RWPE1 (cell line): ENCODE measurements at regions not wholly inside any gene's neighbourhood (a gene's known extent, or its start where the extent isn't known, plus 50 kb on each side); places are given as distances from the start of the nearest gene placed in this dataset.

Experiments
- CTCF ChIA-PET: fragments of 350-600 bp; sonication (Branson Sonifier 250); formaldehyde crosslinking; extraction: SDS; loops from one replicate; lab custom pipeline; 2021; lab: Yijun Ruan, JAX
- POLR2A ChIA-PET: fragments of 400-600 bp; formaldehyde crosslinking; extraction: SDS; loops from one replicate; lab custom pipeline; 2020; ENCODE audit warnings: antibody characterized with exemption; ENCODE audit not compliant: low non-redundant PET; lab: Yijun Ruan, JAX
- DNase-seq: peaks from one replicate; pipeline ENCODE4 v3.0.0; 2012; ENCODE audit warnings: low spot score
- H3K27ac ChIP-seq: fragments of 450-650 bp; 2 replicates; pipeline ENCODE4 v1.5.1; 2017
- CTCF ChIP-seq: fragments of 450-650 bp; conservative IDR thresholded peaks from 2 replicates; pipeline ENCODE4 v1.5.1; 2017; ENCODE audit warnings: low read depth, mild to moderate bottlenecking

- ChIA-PET POLR2A (no interaction called here), CTCF (no interaction called here)
- no peak for DNase-seq
- no peak overlapping the region for H3K27ac ChIP-seq
- TF ChIP-seq CTCF = no peak
Observed at GRCh38 chr12:103011974-103012763, 54.7 kb downstream of the ASCL1 start.

GRCh38 chr12:103012884-103013283, 55.4 kb downstream of the ASCL1 start:
- POLR2A ChIA-PET = no interaction called here

GRCh38 chr12:103013741-103014300, 56.3 kb downstream of the ASCL1 start:
- no peak for DNase-seq

More at GRCh38 chr12:103012884-103013283, 55.4 kb downstream of the ASCL1 start:
- CTCF ChIA-PET = no interaction called here
- TF ChIP-seq CTCF = no peak
- H3K27ac ChIP-seq = no peak overlapping the region
- no peak for DNase-seq

GRCh38 chr12:103016381-103016780, 58.9 kb downstream of the ASCL1 start:
- TF ChIP-seq CTCF = no peak
- H3K27ac ChIP-seq = no peak overlapping the region
- POLR2A ChIA-PET = no interaction called here
- CTCF ChIA-PET = interaction anchor here (0.6 to 0.7 kb wide), 2 partner anchors 78 to 1969 kb away, joined by 3 to 4 read pairs; no protein-coding TSS in a partner anchor
- DNase-seq = no peak

More at GRCh38 chr12:103013741-103014300, 56.3 kb downstream of the ASCL1 start:
- no peak for TF ChIP-seq CTCF
- ChIA-PET CTCF (interaction anchor here (0.6 kb wide), 2 partner anchors 303 to 941 kb away, joined by 3 read pairs; no protein-coding TSS in a partner anchor), POLR2A (no interaction called here)
- H3K27ac ChIP-seq = no peak overlapping the region

GRCh38 chr12:103020839-103021238, 63.4 kb downstream of the ASCL1 start:
- ChIA-PET POLR2A (no interaction called here), CTCF (no interaction called here)
- TF ChIP-seq CTCF = no peak
- H3K27ac ChIP-seq = no peak overlapping the region
- DNase-seq = no peak

- CTCF ChIA-PET = no interaction called here
Observed at GRCh38 chr12:103021538-103022218, 64.2 kb downstream of the ASCL1 start.

More at GRCh38 chr12:103021538-103022218, 64.2 kb downstream of the ASCL1 start:
- TF ChIP-seq CTCF = no peak
- no peak overlapping the region for H3K27ac ChIP-seq
- POLR2A ChIA-PET = no interaction called here
- no peak for DNase-seq
